ENCODE measurements at regions not wholly inside any gene's neighbourhood (a gene's known extent, or its start where the extent isn't known, plus 50 kb on each side); places are given as distances from the start of the nearest gene placed in this dataset.
"Not testable (repeated sequence)": the region's sequence is repeated elsewhere in the genome, so short reads cannot be mapped to it uniquely, and the experiment has no call there.

GRCh38 chr5:23411994-23412393, 95.4 kb upstream of the PRDM9 start:
- DNase-seq: no peak
- no peak overlapping the region for H3K4me3 ChIP-seq (ENCODE audit: low read depth, low read length)
- TF ChIP-seq, protein P1, sequence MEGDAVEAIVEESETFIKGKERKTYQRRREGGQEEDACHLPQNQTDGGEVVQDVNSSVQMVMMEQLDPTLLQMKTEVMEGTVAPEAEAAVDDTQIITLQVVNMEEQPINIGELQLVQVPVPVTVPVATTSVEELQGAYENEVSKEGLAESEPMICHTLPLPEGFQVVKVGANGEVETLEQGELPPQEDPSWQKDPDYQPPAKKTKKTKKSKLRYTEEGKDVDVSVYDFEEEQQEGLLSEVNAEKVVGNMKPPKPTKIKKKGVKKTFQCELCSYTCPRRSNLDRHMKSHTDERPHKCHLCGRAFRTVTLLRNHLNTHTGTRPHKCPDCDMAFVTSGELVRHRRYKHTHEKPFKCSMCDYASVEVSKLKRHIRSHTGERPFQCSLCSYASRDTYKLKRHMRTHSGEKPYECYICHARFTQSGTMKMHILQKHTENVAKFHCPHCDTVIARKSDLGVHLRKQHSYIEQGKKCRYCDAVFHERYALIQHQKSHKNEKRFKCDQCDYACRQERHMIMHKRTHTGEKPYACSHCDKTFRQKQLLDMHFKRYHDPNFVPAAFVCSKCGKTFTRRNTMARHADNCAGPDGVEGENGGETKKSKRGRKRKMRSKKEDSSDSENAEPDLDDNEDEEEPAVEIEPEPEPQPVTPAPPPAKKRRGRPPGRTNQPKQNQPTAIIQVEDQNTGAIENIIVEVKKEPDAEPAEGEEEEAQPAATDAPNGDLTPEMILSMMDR (IDR thresholded peaks at IDR 0.05; ENCODE audit: low read depth, low read length): no peak

DNA sequence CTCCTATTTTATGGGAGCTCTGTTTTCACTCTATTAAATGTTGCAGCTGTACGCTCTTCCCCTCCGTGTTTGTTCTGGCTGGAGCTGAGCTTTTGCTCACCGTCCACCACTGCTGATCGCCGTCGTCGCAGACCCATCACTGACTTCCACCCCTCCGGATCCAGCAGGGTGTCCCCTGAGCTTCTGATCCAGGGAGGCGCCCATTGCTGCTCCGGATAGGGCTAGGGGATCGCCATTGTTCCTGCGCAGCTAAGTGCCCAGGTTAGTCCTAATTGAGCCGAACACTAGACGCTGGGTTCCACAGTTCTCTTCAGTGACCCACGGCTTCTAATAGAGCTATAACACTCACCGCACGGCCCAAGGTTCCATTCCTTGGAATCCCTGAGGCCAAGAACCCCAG, 96.2 kb upstream of the PRDM9 start:
- H3K9me3 ChIP-seq: no peaks in the 10 kb centered on the region
- no peaks in the 10 kb centered on the region; the same call in 1 of the 2 replicates for H3K4me1 ChIP-seq
- H3K36me3 ChIP-seq: no peaks in the 10 kb centered on the region
- TF ChIP-seq, protein P1 (IDR thresholded peaks at IDR 0.05; ENCODE audit: low read depth, low read length): no peak
- no peaks in the 10 kb centered on the region for H3K27me3 ChIP-seq
- H3K4me3 ChIP-seq (ENCODE audit: low read depth, low read length): no peak overlapping the region
- no peak for DNase-seq

More at GRCh38 chr5:23411994-23412393, 95.4 kb upstream of the PRDM9 start:
- no peaks in the 10 kb centered on the region for H3K9me3 ChIP-seq
- no peaks in the 10 kb centered on the region for H3K4me1 ChIP-seq
- H3K36me3 ChIP-seq: no peaks in the 10 kb centered on the region
- H3K27me3 ChIP-seq: no peaks in the 10 kb centered on the region

- not testable (repeated sequence) for H3K36me3 ChIP-seq; DNase-seq; H3K27me3 ChIP-seq; H3K4me1 ChIP-seq; H3K4me3 ChIP-seq (ENCODE audit: low read depth, low read length); H3K9me3 ChIP-seq
Observed at GRCh38 chr5:23410775-23411174, 96.6 kb upstream of the PRDM9 start.

- TF ChIP-seq, protein P1 (IDR thresholded peaks at IDR 0.05; ENCODE audit: low read depth, low read length): no peak
- no peaks in the 10 kb centered on the region; the same call in 1 of the 2 replicates for H3K4me1 ChIP-seq
- H3K9me3 ChIP-seq: no peaks in the 10 kb centered on the region
- no peak for DNase-seq
- no peak overlapping the region for H3K4me3 ChIP-seq (ENCODE audit: low read depth, low read length)
- H3K36me3 ChIP-seq: no peaks in the 10 kb centered on the region
- H3K27me3 ChIP-seq: no peaks in the 10 kb centered on the region
Observed at GRCh38 chr5:23405316-23406068, 101.9 kb upstream of the PRDM9 start.

DNA sequence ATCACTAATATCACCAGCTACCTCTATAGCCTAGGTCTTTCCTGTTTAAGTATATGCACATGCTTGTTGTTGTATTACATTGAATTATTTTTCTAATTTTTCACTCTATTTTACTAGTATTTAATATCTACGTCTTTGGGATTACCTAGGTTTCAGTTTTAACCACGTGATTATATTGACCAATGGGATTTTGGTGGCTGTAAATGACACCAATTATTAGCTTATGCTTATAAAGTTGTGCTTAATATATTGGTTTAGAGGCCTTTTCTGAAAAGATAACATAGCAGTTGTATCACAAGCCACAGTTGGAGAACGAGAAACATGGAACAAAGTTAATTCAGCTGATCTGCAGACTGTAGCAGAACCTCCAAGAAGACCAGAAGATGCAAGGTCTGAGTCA, 104.8 kb upstream of the PRDM9 start:
- Histone ChIP-seq H3K4me3 (ENCODE audit: low read depth, low read length) (no peak overlapping the region), H3K4me1 (no peaks in the 10 kb centered on the region; the same call in 1 of the 2 replicates), H3K27me3 (no peaks in the 10 kb centered on the region), H3K36me3 (no peaks in the 10 kb centered on the region), H3K9me3 (no peaks in the 10 kb centered on the region)
- TF ChIP-seq, protein P1 (IDR thresholded peaks at IDR 0.05; ENCODE audit: low read depth, low read length): no peak
- DNase-seq: no peak

DNA sequence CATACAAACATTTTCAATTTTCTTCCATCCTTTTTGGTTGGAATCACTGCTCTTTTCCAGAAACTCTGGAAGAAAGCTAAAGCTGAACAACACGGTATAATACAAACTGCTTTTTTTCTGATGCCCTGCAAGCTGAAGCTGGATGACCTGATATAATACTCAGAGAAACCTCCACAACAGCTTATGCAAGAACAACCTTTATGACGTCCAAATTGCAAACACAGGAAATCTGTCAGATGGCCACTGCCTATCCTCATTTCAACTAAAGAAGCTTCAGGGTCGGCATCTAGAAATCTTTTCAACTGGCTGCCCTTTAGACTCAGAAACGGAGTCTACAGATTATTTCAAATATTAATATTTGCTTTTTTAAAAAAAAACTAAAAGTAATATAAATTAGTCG, 106.5 kb upstream of the PRDM9 start:
- TF ChIP-seq, protein P1 (IDR thresholded peaks at IDR 0.05; ENCODE audit: low read depth, low read length): no peak
- H3K4me3 ChIP-seq (ENCODE audit: low read depth, low read length): no peak overlapping the region

More for the DNA sequence above, 106.5 kb upstream of the PRDM9 start:
- Histone ChIP-seq H3K27me3 (no peaks in the 10 kb centered on the region), H3K4me1 (no peaks in the 10 kb centered on the region), H3K36me3 (no peaks in the 10 kb centered on the region), H3K9me3 (no peaks in the 10 kb centered on the region)
- no peak for DNase-seq

Data from BE2C (cell line).